Fibroblast of villous mesenchyme (primary cell): ENCODE measurements at regions not wholly inside any gene's neighbourhood (a gene's known extent, or its start where the extent isn't known, plus 50 kb on each side); places are given as distances from the start of the nearest gene placed in this dataset.

Experiments
- DNase-seq: peaks from one replicate; pipeline ENCODE4 v3.0.0-alpha.2; 2010; ENCODE audit warnings: low read depth
- H3K4me3 ChIP-seq: 2 replicates; pipeline ENCODE4 v1.5.1; 2011; ENCODE audit warnings: low read depth, mild to moderate bottlenecking, low read length
- CTCF ChIP-seq: IDR thresholded peaks from 2 replicates; pipeline ENCODE4 v1.5.1; 2012; ENCODE audit warnings: low read depth, mild to moderate bottlenecking, low read length; ENCODE audit not compliant: insufficient read depth

- TF ChIP-seq CTCF = no peak
- DNase-seq = no peak
Measured at GRCh38 chr2:118565301-118565700, 282.1 kb downstream of the EN1 start.

GRCh38 chr2:118562144-118562543, 285.3 kb downstream of the EN1 start:
- no peak overlapping the region for H3K4me3 ChIP-seq
- no peak for TF ChIP-seq CTCF
- DNase-seq = no peak

More at GRCh38 chr2:118565301-118565700, 282.1 kb downstream of the EN1 start:
- H3K4me3 ChIP-seq = no peak overlapping the region

GRCh38 chr2:118558846-118559245, 288.6 kb downstream of the EN1 start:
- TF ChIP-seq CTCF = no peak
- DNase-seq = no peak
- no peak overlapping the region for H3K4me3 ChIP-seq

GRCh38 chr2:118557791-118558190, 289.7 kb downstream of the EN1 start:
- no peak for TF ChIP-seq CTCF
- no peak overlapping the region for H3K4me3 ChIP-seq
- no peak for DNase-seq

- no peak overlapping the region for H3K4me3 ChIP-seq
- no peak for DNase-seq
- no peak for TF ChIP-seq CTCF
Measured at GRCh38 chr2:118557016-118557415, 290.4 kb downstream of the EN1 start.

GRCh38 chr2:118554616-118555015, 292.8 kb downstream of the EN1 start:
- H3K4me3 ChIP-seq = no peak overlapping the region
- no peak for TF ChIP-seq CTCF
- no peak for DNase-seq

GRCh38 chr2:118549503-118549902, 297.9 kb downstream of the EN1 start:
- TF ChIP-seq CTCF = no peak
- DNase-seq = no peak
- no peak overlapping the region for H3K4me3 ChIP-seq
